GM23248 (cell line): ENCODE measurements at regions not wholly inside any gene's neighbourhood (a gene's known extent, or its start where the extent isn't known, plus 50 kb on each side); places are given as distances from the start of the nearest gene placed in this dataset.

ENCODE experiments used
- EZH2 ChIP-seq: fragments of 200-600 bp; sonication (generic); IDR thresholded peaks from 2 replicates; pipeline ENCODE4 v1.6.1; 2018; ENCODE audit warnings: antibody characterized with exemption, mild to moderate bottlenecking; ENCODE audit not compliant: insufficient read depth, poor library complexity, severe bottlenecking
- EZH2phosphoT487 ChIP-seq: fragments of 200-600 bp; sonication (generic); IDR thresholded peaks from 2 replicates; pipeline ENCODE4 v1.6.1; 2018; ENCODE audit warnings: antibody characterized with exemption, moderate library complexity, mild to moderate bottlenecking, low read depth; ENCODE audit not compliant: insufficient read depth

DNA sequence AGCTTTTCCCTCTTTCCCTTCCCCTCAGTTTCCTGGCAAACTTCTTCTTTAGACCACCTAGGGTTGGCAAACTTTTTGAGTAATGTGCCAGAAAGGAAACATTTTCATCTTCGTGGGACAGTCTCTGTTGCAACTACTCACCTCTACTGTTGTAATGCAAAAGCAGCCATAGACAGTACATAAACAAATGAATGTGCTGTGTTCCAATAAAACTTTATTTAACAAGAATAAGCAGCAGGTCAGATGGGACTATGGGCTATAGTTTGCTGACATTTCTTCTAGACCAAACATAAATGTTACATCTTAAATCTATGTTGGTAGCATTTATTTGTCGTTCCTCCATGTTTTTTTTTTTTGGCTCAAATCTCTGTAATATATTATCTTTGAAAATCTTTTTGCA lies 552.4 kb downstream of the EDEM1 start:
- TF ChIP-seq EZH2phosphoT487 (no peak), EZH2 (no peak)
